Mesenchymal stem cell (in vitro differentiated cells and primary cell): ENCODE measurements at regions not wholly inside any gene's neighbourhood (a gene's known extent, or its start where the extent isn't known, plus 50 kb on each side); places are given as distances from the start of the nearest gene placed in this dataset.

Source experiments
- DNase-seq: peaks from one replicate; pipeline ENCODE4 v3.0.0-alpha.2; 2013
- H2AFZ ChIP-seq: one replicate; pipeline ENCODE4 v1.6.1; 2013; ENCODE audit warnings: low read depth, mild to moderate bottlenecking, control low read depth, inconsistent platforms, low read length, moderate library complexity
- H2AK5ac ChIP-seq: 2 replicates; pipeline ENCODE4 v1.6.1; 2013; ENCODE audit warnings: low read length, moderate library complexity, mild to moderate bottlenecking, inconsistent platforms; ENCODE audit not compliant: severe bottlenecking
- H2BK120ac ChIP-seq: one replicate; pipeline ENCODE4 v1.6.1; 2013; ENCODE audit warnings: low read depth, mild to moderate bottlenecking, inconsistent platforms, low read length, moderate library complexity
- H2BK12ac ChIP-seq, 2 experiments: one replicate each; pipeline ENCODE4 v1.6.1; 2013; ENCODE audit warnings: inconsistent platforms in 2 of 2, low read length in 2 of 2, mild to moderate bottlenecking in 2 of 2, moderate library complexity in 2 of 2, control low read depth in 1 of 2
- H2BK15ac ChIP-seq: one replicate; pipeline ENCODE4 v1.6.1; 2013; ENCODE audit warnings: mild to moderate bottlenecking, low read depth, inconsistent platforms; ENCODE audit not compliant: poor library complexity, severe bottlenecking
- H2BK5ac ChIP-seq: 2 replicates; pipeline ENCODE4 v1.6.1; 2013; ENCODE audit warnings: low read depth, mild to moderate bottlenecking, low read length, control low read depth, inconsistent platforms; ENCODE audit not compliant: poor library complexity, severe bottlenecking
- H3K14ac ChIP-seq, 2 experiments: one replicate each; pipeline ENCODE4 v1.6.1; 2013; ENCODE audit warnings: inconsistent platforms in 2 of 2, low read length in 2 of 2, control low read depth in 1 of 2, mild to moderate bottlenecking in 1 of 2, moderate library complexity in 1 of 2
- H3K18ac ChIP-seq, 2 experiments: one replicate each; pipeline ENCODE4 v1.6.1; 2013; ENCODE audit warnings: inconsistent platforms in 2 of 2, low read length in 2 of 2, control low read depth in 1 of 2, low read depth in 1 of 2, mild to moderate bottlenecking in 1 of 2
- H3K23ac ChIP-seq, 2 experiments: one replicate each; pipeline ENCODE4 v1.6.1; 2013; ENCODE audit warnings: inconsistent platforms in 2 of 2, low read length in 2 of 2, mild to moderate bottlenecking in 2 of 2, moderate library complexity in 2 of 2, control low read depth in 1 of 2
- H3K27ac ChIP-seq: 2 replicates; pipeline ENCODE4 v1.5.1; 2013; ENCODE audit warnings: mild to moderate bottlenecking, moderate library complexity, low read length, control low read depth, inconsistent platforms; ENCODE audit not compliant: poor library complexity, severe bottlenecking
- H3K27me3 ChIP-seq, 2 experiments: 2 replicates each; pipeline versions ENCODE4 v1.6.1 to v1.7.0; 2013; ENCODE audit warnings: low read length in 2 of 2, mild to moderate bottlenecking in 2 of 2, moderate library complexity in 2 of 2, control low read depth in 1 of 2, inconsistent platforms in 1 of 2; ENCODE audit not compliant: control insufficient read depth in 1 of 2, insufficient read depth in 1 of 2
- H3K36me3 ChIP-seq, 2 experiments: 2 replicates each; pipeline versions ENCODE4 v1.6.1 to v1.7.0; 2013; ENCODE audit warnings: low read length in 2 of 2, control low read depth in 1 of 2, inconsistent platforms in 1 of 2, low read depth in 1 of 2, mild to moderate bottlenecking in 1 of 2; ENCODE audit not compliant: insufficient read depth in 2 of 2, control insufficient read depth in 1 of 2
- H3K4ac ChIP-seq, 2 experiments: one replicate each; pipeline ENCODE4 v1.6.1; 2013; ENCODE audit warnings: inconsistent platforms in 2 of 2, low read length in 2 of 2, mild to moderate bottlenecking in 2 of 2, moderate library complexity in 2 of 2, control low read depth in 1 of 2, low read depth in 1 of 2
- H3K4me1 ChIP-seq: 2 replicates; pipeline ENCODE4 v1.6.1; 2013; ENCODE audit warnings: low read depth, low read length, control low read depth; ENCODE audit not compliant: control insufficient read depth, insufficient read depth
- H3K4me2 ChIP-seq: 2 replicates; pipeline ENCODE4 v1.6.1; 2013; ENCODE audit warnings: low read length, mild to moderate bottlenecking, inconsistent platforms; ENCODE audit not compliant: poor library complexity, severe bottlenecking
- H3K4me3 ChIP-seq, 2 experiments: 2 replicates each; pipeline versions ENCODE4 v1.5.1 to v1.7.0; 2013; ENCODE audit warnings: low read length in 2 of 2, mild to moderate bottlenecking in 2 of 2, control low read depth in 1 of 2, low read depth in 1 of 2; ENCODE audit not compliant: insufficient read depth in 1 of 2
- H3K79me1 ChIP-seq: replicated peaks from 2 replicates; pipeline ENCODE4 v1.6.1; 2013; ENCODE audit warnings: mild to moderate bottlenecking, control low read depth, low read length, inconsistent platforms; ENCODE audit not compliant: poor library complexity, severe bottlenecking
- H3K9ac ChIP-seq: 2 replicates; pipeline ENCODE4 v1.7.0; 2013; ENCODE audit warnings: mild to moderate bottlenecking, low read length, moderate library complexity
- H3K9me3 ChIP-seq: 2 replicates; pipeline ENCODE4 v1.7.0; 2013; ENCODE audit warnings: mild to moderate bottlenecking, low read length; ENCODE audit not compliant: control insufficient read depth
- H4K8ac ChIP-seq: one replicate; pipeline ENCODE4 v1.6.1; 2013; ENCODE audit warnings: inconsistent platforms, mild to moderate bottlenecking, low read length, moderate library complexity
- H4K91ac ChIP-seq: one replicate; pipeline ENCODE4 v1.6.1; 2013; ENCODE audit warnings: mild to moderate bottlenecking, low read length, inconsistent platforms
- WGBS: methylation state at CpG from one replicate; pipeline ENCODE4 v1.1.7; 2013; ENCODE audit warnings: mixed read lengths; 5-methylcytosine and 5-hydroxymethylcytosine counted together

DNA sequence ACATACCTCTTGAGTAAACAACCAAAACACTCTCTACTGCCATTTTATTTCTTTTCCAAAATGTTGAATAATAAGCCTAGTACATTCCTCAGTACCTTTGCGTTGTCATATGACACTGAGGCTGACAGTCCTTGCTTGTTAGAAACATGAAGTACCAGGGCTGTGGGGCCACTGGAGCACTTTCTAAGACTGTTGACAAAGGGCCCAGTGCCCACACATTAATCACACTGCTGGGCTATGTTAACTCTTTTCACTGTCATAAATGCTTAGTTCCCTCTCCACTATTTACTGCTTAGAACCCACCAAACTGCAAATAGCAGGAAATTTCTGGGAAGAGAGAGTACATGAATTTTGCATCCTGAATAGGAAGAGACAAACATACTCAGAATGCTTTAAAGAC, 57.1 kb downstream of the FAM47B start:
- peaks cover 0 to 3% of the 10 kb centered on the region in 2 experiments for H3K27me3 ChIP-seq
- no peak overlapping the region for H2BK5ac ChIP-seq
- H3K23ac ChIP-seq = no peak overlapping the region
- H3K79me1 ChIP-seq = no peaks in the 10 kb centered on the region
- no peak overlapping the region for H2BK15ac ChIP-seq
- H3K27ac ChIP-seq = no peak overlapping the region
- H3K9ac ChIP-seq = no peak overlapping the region
- no peak overlapping the region for H2BK120ac ChIP-seq
- no peak overlapping the region for H2AK5ac ChIP-seq
- H2AFZ ChIP-seq = no peak overlapping the region
- no peaks in the 10 kb centered on the region for H3K9me3 ChIP-seq
- H3K4me3 ChIP-seq = no peak overlapping the region
- WGBS = 100% methylated on average over 1 of the region's 1 CpG
- H3K4me1 ChIP-seq = no peaks in the 10 kb centered on the region
- no peak overlapping the region for H2BK12ac ChIP-seq
- DNase-seq = no peak
- H3K14ac ChIP-seq = no peak overlapping the region
- no peak overlapping the region for H3K4ac ChIP-seq
- H4K91ac ChIP-seq = no peak overlapping the region
- H3K4me2 ChIP-seq = no peak overlapping the region
- H4K8ac ChIP-seq = no peak overlapping the region
- H3K36me3 ChIP-seq = no peaks in the 10 kb centered on the region
- H3K18ac ChIP-seq = no peak overlapping the region

DNA sequence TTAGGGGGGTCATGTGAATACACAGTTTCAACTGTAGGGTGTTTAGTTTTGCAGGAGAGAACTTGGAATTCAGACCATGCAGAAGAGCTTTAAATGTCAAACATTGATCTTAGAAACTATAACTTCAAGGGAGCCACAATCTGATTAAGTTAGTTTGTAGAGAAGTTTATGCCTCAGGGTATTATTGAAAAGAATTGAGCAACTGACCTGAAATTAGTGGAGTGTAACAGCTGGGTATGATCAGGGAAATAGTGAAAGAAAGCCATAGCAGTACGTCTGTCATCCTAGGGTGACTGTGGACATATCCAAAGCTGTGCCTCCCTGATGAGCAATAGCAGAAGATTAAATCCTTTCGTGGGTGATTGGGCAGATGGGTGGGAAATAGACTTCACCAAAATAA, 63.8 kb downstream of the FAM47B start:
- Histone ChIP-seq H3K23ac (no peak overlapping the region), H3K9me3 (no peaks in the 10 kb centered on the region), H3K4me1 (no peaks in the 10 kb centered on the region), H2AK5ac (no peak overlapping the region), H3K27me3 (no peaks in the 10 kb centered on the region), H3K4ac (no peak overlapping the region), H3K4me3 (no peak overlapping the region), H3K79me1 (no peaks in the 10 kb centered on the region), H3K14ac (no peak overlapping the region), H3K9ac (no peak overlapping the region), H2BK120ac (no peak overlapping the region), H4K91ac (no peak overlapping the region), H3K18ac (no peak overlapping the region), H3K36me3 (no peaks in the 10 kb centered on the region), H4K8ac (no peak overlapping the region), H3K27ac (no peak overlapping the region), H2AFZ (no peak overlapping the region), H2BK12ac (no peak overlapping the region), H2BK15ac (no peak overlapping the region), H2BK5ac (no peak overlapping the region), H3K4me2 (no peak overlapping the region)
- no CpG with 5 or more reads among the region's 2 CpGs for WGBS
- DNase-seq = peak; percentile 3

DNA sequence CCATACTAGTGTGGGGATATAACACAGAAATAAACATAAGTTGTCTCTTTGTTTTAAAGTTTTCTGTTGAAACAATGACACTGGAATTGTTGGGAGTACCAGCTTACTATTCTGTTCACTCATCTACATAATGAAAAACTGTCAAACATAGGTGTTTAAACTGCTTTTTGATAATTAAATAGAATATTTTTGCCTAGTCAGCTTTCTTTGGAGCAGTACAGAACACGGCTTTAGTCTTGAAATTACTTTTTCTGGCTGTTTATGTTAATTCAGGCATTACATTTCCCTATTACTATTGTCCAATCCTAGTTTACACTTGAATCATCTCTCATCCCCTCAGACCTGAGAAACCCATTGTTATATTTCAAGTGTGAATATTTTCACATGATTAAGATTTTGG, 73.0 kb downstream of the FAM47B start:
- Histone ChIP-seq H3K14ac (no peak overlapping the region), H3K27ac (no peak overlapping the region)
- no CpG with 5 or more reads among the region's 1 CpG for whole genome bisulfite sequencing

DNA sequence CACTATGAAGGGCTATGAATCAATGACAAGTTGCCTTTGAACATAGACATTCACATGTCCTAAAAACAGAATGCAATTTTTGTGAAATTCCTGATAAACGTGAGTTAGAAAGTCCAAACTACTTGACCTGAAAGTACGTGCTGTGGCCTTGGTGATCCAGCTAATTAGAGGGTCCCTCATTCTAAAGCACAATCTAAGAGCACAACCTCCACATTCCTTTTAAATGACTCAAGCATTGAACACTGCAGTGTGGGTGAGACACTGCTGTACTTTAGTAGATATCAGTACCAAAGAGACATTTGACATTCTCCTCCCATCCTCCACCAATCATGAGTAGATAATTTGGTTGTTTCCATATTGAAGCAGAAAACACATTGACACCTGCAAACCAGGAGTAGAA, 73.5 kb downstream of the FAM47B start:
- Histone ChIP-seq H3K9me3 (peaks cover 4% of the 10 kb centered on the region), H3K4ac (no peak overlapping the region), H3K36me3 (no peaks in the 10 kb centered on the region), H2BK15ac (no peak overlapping the region), H3K27ac (no peak overlapping the region), H4K91ac (no peak overlapping the region), H3K4me2 (no peak overlapping the region), H2AK5ac (no peak overlapping the region), H3K23ac (no peak overlapping the region), H3K79me1 (no peaks in the 10 kb centered on the region), H3K4me1 (no peaks in the 10 kb centered on the region), H2BK5ac (no peak overlapping the region), H3K27me3 (no peaks in the 10 kb centered on the region), H3K18ac (no peak overlapping the region), H3K9ac (no peak overlapping the region), H4K8ac (no peak overlapping the region), H3K4me3 (no peak overlapping the region), H2BK12ac (no peak overlapping the region), H2BK120ac (no peak overlapping the region), H3K14ac (no peak overlapping the region), H2AFZ (no peak overlapping the region)
- 0% methylated on average over 1 of the region's 2 CpGs for WGBS
- peak; percentile 7 for DNase-seq

More for the DNA sequence above, 73.0 kb downstream of the FAM47B start:
- Histone ChIP-seq H3K36me3 (no peaks in the 10 kb centered on the region), H2BK15ac (no peak overlapping the region), H4K91ac (no peak overlapping the region), H3K23ac (no peak overlapping the region), H3K4me2 (no peak overlapping the region), H3K18ac (no peak overlapping the region), H3K9me3 (peaks cover 4% of the 10 kb centered on the region), H4K8ac (no peak overlapping the region), H3K9ac (no peak overlapping the region), H3K4ac (no peak overlapping the region), H2BK5ac (no peak overlapping the region), H2BK120ac (no peak overlapping the region), H2AFZ (no peak overlapping the region), H3K4me1 (no peaks in the 10 kb centered on the region), H3K79me1 (no peaks in the 10 kb centered on the region), H3K27me3 (no peaks in the 10 kb centered on the region), H2BK12ac (no peak overlapping the region), H3K4me3 (no peak overlapping the region), H2AK5ac (no peak overlapping the region)
- peak; percentile 2 for DNase-seq
